ENCODE measurements at regions not wholly inside any gene's neighbourhood (a gene's known extent, or its start where the extent isn't known, plus 50 kb on each side); places are given as distances from the start of the nearest gene placed in this dataset.

- Histone ChIP-seq H3K4me3 (ENCODE audit: control insufficient read depth in 1 of 2, extremely low read depth in 1 of 2, low read length in 1 of 2) (no peak overlapping the region), H3K27me3 (replicated peaks in 1 of 2; ENCODE audit: control insufficient read depth in 2 of 2, extremely low read depth in 1 of 2, insufficient read depth in 2 of 2, low read length in 1 of 2) (no peaks in the 10 kb centered on the region), H3K4me1 (ENCODE audit: control insufficient read depth in 1 of 2, extremely low read depth in 1 of 2, insufficient read depth in 2 of 2, low read length in 2 of 2) (peaks cover 15 to 22% of the 10 kb centered on the region in 2 experiments), H3K9me3 (no peaks in the 10 kb centered on the region), H3K27ac (ENCODE audit: low read length) (no peak overlapping the region), H3K36me3 (ENCODE audit: control insufficient read depth in 2 of 2, extremely low read depth in 1 of 2, insufficient read depth in 1 of 2, low read length in 1 of 2) (no peaks in the 10 kb centered on the region)
- Mint-ChIP-seq H3K36me3 (no peaks in the 10 kb centered on the region), H3K4me3 (no peak overlapping the region), H3K27me3 (no peaks in the 10 kb centered on the region), H3K9me3 (no peaks in the 10 kb centered on the region), H3K4me1 (peaks cover 30 to 43% (median 37%) of the 10 kb centered on the region in 3 donors), H3K27ac (no peak overlapping the region)
- no peak for DNase-seq
- 97% methylated on average over 4 of the region's 10 CpGs for WGBS (ENCODE audit: insufficient coverage)
- POLR2A ChIA-PET: no interaction called here
- no peak for ATAC-seq (replicated peaks in 1 of 4)
- CTCF ChIA-PET: no interaction called here
Measured at GRCh38 chr5:56322592-56322991, 89.5 kb upstream of the ANKRD55 start.

- Histone ChIP-seq H3K36me3 (ENCODE audit: control insufficient read depth in 2 of 2, extremely low read depth in 1 of 2, insufficient read depth in 1 of 2, low read length in 1 of 2) (no peaks in the 10 kb centered on the region), H3K27ac (ENCODE audit: low read length) (no peak overlapping the region), H3K4me1 (ENCODE audit: control insufficient read depth in 1 of 2, extremely low read depth in 1 of 2, insufficient read depth in 2 of 2, low read length in 2 of 2) (peaks cover 6 to 9% of the 10 kb centered on the region in 2 experiments), H3K27me3 (replicated peaks in 1 of 2; ENCODE audit: control insufficient read depth in 2 of 2, extremely low read depth in 1 of 2, insufficient read depth in 2 of 2, low read length in 1 of 2) (no peaks in the 10 kb centered on the region), H3K9me3 (no peaks in the 10 kb centered on the region), H3K4me3 (ENCODE audit: control insufficient read depth in 1 of 2, extremely low read depth in 1 of 2, low read length in 1 of 2) (no peak overlapping the region)
- Mint-ChIP-seq H3K27ac (peak overlapping the region in 1 of 2 donors; percentile 66), H3K27me3 (no peaks in the 10 kb centered on the region), H3K4me3 (no peak overlapping the region), H3K36me3 (no peaks in the 10 kb centered on the region), H3K4me1 (peaks cover 24 to 41% (median 30%) of the 10 kb centered on the region in 3 donors), H3K9me3 (no peaks in the 10 kb centered on the region)
- ChIA-PET CTCF (interaction anchor here in 1 of 2 donors (0.6 kb wide), 1 partner anchor 330 kb away, joined by 3 read pairs; no protein-coding TSS in a partner anchor), POLR2A (no interaction called here)
- no peak for DNase-seq
- no peak for ATAC-seq (replicated peaks in 1 of 4)
- 58% methylated on average over 4 of the region's 10 CpGs for WGBS (ENCODE audit: insufficient coverage)
Measured at GRCh38 chr5:56321236-56321881, 88.2 kb upstream of the ANKRD55 start.

- H3K36me3 ChIP-seq (ENCODE audit: control insufficient read depth in 2 of 2, extremely low read depth in 1 of 2, insufficient read depth in 1 of 2, low read length in 1 of 2): no peaks in the 10 kb centered on the region
- no peak overlapping the region for H3K4me3 ChIP-seq (ENCODE audit: control insufficient read depth in 1 of 2, extremely low read depth in 1 of 2, low read length in 1 of 2)
- H3K9me3 ChIP-seq: no peaks in the 10 kb centered on the region
- no peak for DNase-seq
- no CpG with 5 or more reads among the region's 3 CpGs for WGBS (ENCODE audit: insufficient coverage)
- no peak overlapping the region for H3K27ac ChIP-seq (ENCODE audit: low read length)
- peaks cover 6 to 9% of the 10 kb centered on the region in 2 experiments for H3K4me1 ChIP-seq (ENCODE audit: control insufficient read depth in 1 of 2, extremely low read depth in 1 of 2, insufficient read depth in 2 of 2, low read length in 2 of 2)
- H3K27ac Mint-ChIP-seq: peak overlapping the region in 1 of 2 donors; percentile 44
- POLR2A ChIA-PET: no interaction called here
- H3K4me1 Mint-ChIP-seq: peaks cover 21 to 38% (median 25%) of the 10 kb centered on the region in 3 donors
- CTCF ChIA-PET: interaction anchor here in 1 of 2 donors (0.6 kb wide), 1 partner anchor 329 kb away, joined by 3 read pairs; no protein-coding TSS in a partner anchor
- H3K27me3 ChIP-seq (replicated peaks in 1 of 2; ENCODE audit: control insufficient read depth in 2 of 2, extremely low read depth in 1 of 2, insufficient read depth in 2 of 2, low read length in 1 of 2): no peaks in the 10 kb centered on the region
- no peak for ATAC-seq (replicated peaks in 1 of 4)
- H3K36me3 Mint-ChIP-seq: no peaks in the 10 kb centered on the region
- H3K9me3 Mint-ChIP-seq: no peaks in the 10 kb centered on the region
- no peaks in the 10 kb centered on the region for H3K27me3 Mint-ChIP-seq
- H3K4me3 Mint-ChIP-seq: no peak overlapping the region
Measured at GRCh38 chr5:56320686-56321085, 87.6 kb upstream of the ANKRD55 start.

GRCh38 chr5:56319526-56320181 is 86.5 kb upstream of the ANKRD55 start:
- H3K27ac ChIP-seq (ENCODE audit: low read length): no peak overlapping the region
- Mint-ChIP-seq H3K4me1 (peaks cover 19 to 32% (median 21%) of the 10 kb centered on the region in 3 donors), H3K4me3 (no peak overlapping the region), H3K36me3 (no peaks in the 10 kb centered on the region), H3K9me3 (no peaks in the 10 kb centered on the region), H3K27ac (peak overlapping the region; percentile 12 to 22), H3K27me3 (no peaks in the 10 kb centered on the region)
- peaks cover 6 to 11% of the 10 kb centered on the region in 2 experiments for H3K4me1 ChIP-seq (ENCODE audit: control insufficient read depth in 1 of 2, extremely low read depth in 1 of 2, insufficient read depth in 2 of 2, low read length in 2 of 2)
- no peaks in the 10 kb centered on the region for H3K36me3 ChIP-seq (ENCODE audit: control insufficient read depth in 2 of 2, extremely low read depth in 1 of 2, insufficient read depth in 1 of 2, low read length in 1 of 2)
- no peaks in the 10 kb centered on the region for H3K9me3 ChIP-seq
- ChIA-PET POLR2A (no interaction called here), CTCF (no interaction called here)
- no peak for ATAC-seq (replicated peaks in 1 of 4)
- 84% methylated on average over 16 of the region's 19 CpGs for WGBS (ENCODE audit: insufficient coverage)
- no peaks in the 10 kb centered on the region for H3K27me3 ChIP-seq (replicated peaks in 1 of 2; ENCODE audit: control insufficient read depth in 2 of 2, extremely low read depth in 1 of 2, insufficient read depth in 2 of 2, low read length in 1 of 2)
- H3K4me3 ChIP-seq (ENCODE audit: control insufficient read depth in 1 of 2, extremely low read depth in 1 of 2, low read length in 1 of 2): no peak overlapping the region
- no peak for DNase-seq

- H3K9me3 Mint-ChIP-seq: no peaks in the 10 kb centered on the region
- H3K27ac ChIP-seq (ENCODE audit: low read length): no peak overlapping the region
- ATAC-seq (replicated peaks in 1 of 4) (no peak), DNase-seq (no peak)
- no peaks in the 10 kb centered on the region for H3K27me3 ChIP-seq (replicated peaks in 1 of 2; ENCODE audit: control insufficient read depth in 2 of 2, extremely low read depth in 1 of 2, insufficient read depth in 2 of 2, low read length in 1 of 2)
- no peaks in the 10 kb centered on the region for H3K27me3 Mint-ChIP-seq
- no peak overlapping the region for H3K27ac Mint-ChIP-seq
- H3K4me1 Mint-ChIP-seq: peaks cover 19 to 36% (median 25%) of the 10 kb centered on the region in 3 donors
- peaks cover 6 to 11% of the 10 kb centered on the region in 2 experiments for H3K4me1 ChIP-seq (ENCODE audit: control insufficient read depth in 1 of 2, extremely low read depth in 1 of 2, insufficient read depth in 2 of 2, low read length in 2 of 2)
- CTCF ChIA-PET: no interaction called here
- POLR2A ChIA-PET: no interaction called here
- no peak overlapping the region for H3K4me3 Mint-ChIP-seq
- H3K4me3 ChIP-seq (ENCODE audit: control insufficient read depth in 1 of 2, extremely low read depth in 1 of 2, low read length in 1 of 2): no peak overlapping the region
- no peaks in the 10 kb centered on the region for H3K36me3 Mint-ChIP-seq
- H3K9me3 ChIP-seq: no peaks in the 10 kb centered on the region
- H3K36me3 ChIP-seq (ENCODE audit: control insufficient read depth in 2 of 2, extremely low read depth in 1 of 2, insufficient read depth in 1 of 2, low read length in 1 of 2): no peaks in the 10 kb centered on the region
- WGBS (ENCODE audit: insufficient coverage): 81% methylated on average over 4 of the region's 7 CpGs
Measured at GRCh38 chr5:56317923-56318561, 84.9 kb upstream of the ANKRD55 start.

- H3K4me3 Mint-ChIP-seq: peak overlapping the region in 2 of 3 donors; percentile 14 to 46
- no peaks in the 10 kb centered on the region for H3K36me3 Mint-ChIP-seq
- no peaks in the 10 kb centered on the region for H3K9me3 Mint-ChIP-seq
- WGBS (ENCODE audit: insufficient coverage): 29% methylated on average over 1 of the region's 4 CpGs
- DNase-seq (peak in 1 of 35 experiments; percentile 31), ATAC-seq (replicated peaks in 1 of 4) (peak; percentile 68 to 81 (median 74))
- H3K27ac Mint-ChIP-seq: peak overlapping the region; percentile 56 to 84
- POLR2A ChIA-PET: interaction anchor here in 1 of 2 donors (0.9 kb wide), 1 partner anchor 11 kb away, joined by 3 read pairs; no protein-coding TSS in a partner anchor
- H3K4me1 Mint-ChIP-seq: peaks cover 11 to 30% (median 17%) of the 10 kb centered on the region in 3 donors
- no peaks in the 10 kb centered on the region for H3K36me3 ChIP-seq (ENCODE audit: control insufficient read depth in 2 of 2, extremely low read depth in 1 of 2, insufficient read depth in 1 of 2, low read length in 1 of 2)
- no peaks in the 10 kb centered on the region for H3K27me3 Mint-ChIP-seq
- no peak overlapping the region for H3K27ac ChIP-seq (ENCODE audit: low read length)
- H3K9me3 ChIP-seq: no peaks in the 10 kb centered on the region
- H3K4me3 ChIP-seq (ENCODE audit: control insufficient read depth in 1 of 2, extremely low read depth in 1 of 2, low read length in 1 of 2): no peak overlapping the region
- no peaks in the 10 kb centered on the region for H3K27me3 ChIP-seq (replicated peaks in 1 of 2; ENCODE audit: control insufficient read depth in 2 of 2, extremely low read depth in 1 of 2, insufficient read depth in 2 of 2, low read length in 1 of 2)
- CTCF ChIA-PET: interaction anchor here (0.8 to 0.9 kb wide), 2 partner anchors 11 to 13 kb away, joined by 3 to 5 read pairs; no protein-coding TSS in a partner anchor
- H3K4me1 ChIP-seq (ENCODE audit: control insufficient read depth in 1 of 2, extremely low read depth in 1 of 2, insufficient read depth in 2 of 2, low read length in 2 of 2): peaks cover 6 to 11% of the 10 kb centered on the region in 2 experiments
Measured at GRCh38 chr5:56316299-56316994, 83.3 kb upstream of the ANKRD55 start.
